H1 (cell line): ENCODE measurements at regions not wholly inside any gene's neighbourhood (a gene's known extent, or its start where the extent isn't known, plus 50 kb on each side); places are given as distances from the start of the nearest gene placed in this dataset.
A peak's percentile ranks its signal among the peaks of the same experiment; 100 is the strongest.

ENCODE experiments used
- CTCF ChIA-PET: fragments of 300-600 bp; sonication (Branson Sonifier 250); formaldehyde crosslinking; loops from one replicate; lab custom pipeline; 2021; ENCODE audit not compliant: partially characterized antibody; lab: Charles Lee
- POLR2A ChIA-PET: fragments of 300-600 bp; sonication (Branson Sonifier 250); formaldehyde crosslinking; loops from one replicate; lab custom pipeline; 2021; ENCODE audit warnings: inconsistent platforms; ENCODE audit not compliant: partially characterized antibody; lab: Charles Lee
- DNase-seq, 2 experiments: peaks; one replicate each; pipeline versions ENCODE4 v3.0.0 to v3.0.0-alpha.2; 2010 to 2022; ENCODE audit warnings: low spot score in 2 of 2, low read depth in 1 of 2, mixed read lengths in 1 of 2
- FAIRE-seq: peaks from 2 replicates; lab custom pipeline; 2011; peaks lifted over from hg19 to GRCh38; lab: Jason Lieb, UNC
- H2AFZ ChIP-seq: 2 replicates; pipeline ENCODE4 v1.8.1; 2012; ENCODE audit warnings: low read length, inconsistent platforms
- H2AK5ac ChIP-seq: 2 replicates; pipeline ENCODE4 v1.6.1; 2013; ENCODE audit warnings: low read depth, low read length
- H2BK120ac ChIP-seq: replicated peaks from 2 replicates; pipeline ENCODE3; 2013; ENCODE audit warnings: low read depth, low read length, inconsistent platforms
- H2BK12ac ChIP-seq: 2 replicates; pipeline ENCODE4 v1.6.1; 2013; ENCODE audit warnings: low read depth, low read length
- H2BK15ac ChIP-seq: 2 replicates; pipeline ENCODE4 v1.6.1; 2013; ENCODE audit warnings: low read length
- H2BK20ac ChIP-seq: 2 replicates; pipeline ENCODE4 v1.6.1; 2013; ENCODE audit warnings: low read length
- H2BK5ac ChIP-seq: 2 replicates; pipeline ENCODE4 v1.6.1; 2013; ENCODE audit warnings: low read depth, low read length
- H3K14ac ChIP-seq: 2 replicates; pipeline ENCODE4 v1.6.1; 2013; ENCODE audit warnings: inconsistent platforms; ENCODE audit not compliant: insufficient read length
- H3K18ac ChIP-seq: 2 replicates; pipeline ENCODE4 v1.6.1; 2013; ENCODE audit warnings: low read length; ENCODE audit errors: extremely low read depth
- H3K23ac ChIP-seq: 2 replicates; pipeline ENCODE4 v1.6.1; 2013; ENCODE audit warnings: inconsistent platforms; ENCODE audit not compliant: insufficient read length
- H3K23me2 ChIP-seq: 2 replicates; pipeline ENCODE4 v1.6.1; 2013; ENCODE audit warnings: low read depth, low read length
- H3K27ac ChIP-seq: 2 replicates; pipeline ENCODE4 v1.6.1; 2011; ENCODE audit warnings: low read depth, low read length, inconsistent platforms
- H3K27me3 ChIP-seq, 4 experiments: replicated peaks in 1 of 4; 1 replicate in 1 of 4; 2 replicates in 3 of 4; pipeline versions ENCODE4 v1.6.1 to v1.8.1; 2011 to 2013; ENCODE audit warnings: low read length in 3 of 4, mild to moderate bottlenecking in 3 of 4, inconsistent platforms in 2 of 4, mixed read lengths in 2 of 4, moderate library complexity in 1 of 4; ENCODE audit not compliant: control insufficient read depth in 3 of 4, insufficient read depth in 3 of 4; ENCODE audit errors: extremely low read depth in 1 of 4
- H3K36me3 ChIP-seq, 4 experiments: 2 replicates each; pipeline versions ENCODE4 v1.6.1 to v1.8.1; 2011 to 2013; ENCODE audit warnings: mild to moderate bottlenecking in 4 of 4, low read length in 3 of 4, moderate library complexity in 2 of 4, control low read depth in 1 of 4, inconsistent platforms in 1 of 4; ENCODE audit not compliant: insufficient read depth in 4 of 4, control insufficient read depth in 2 of 4
- H3K4ac ChIP-seq: replicated peaks from 2 replicates; pipeline ENCODE3; 2013; ENCODE audit warnings: low read length, low read depth, mixed read lengths, inconsistent platforms; ENCODE audit not compliant: insufficient read length
- H3K4me1 ChIP-seq, 4 experiments: replicated peaks in 1 of 4; 1 replicate in 1 of 4; 2 replicates in 3 of 4; pipeline versions ENCODE4 v1.6.1 to v1.8.1; 2011 to 2013; ENCODE audit warnings: low read length in 3 of 4, inconsistent platforms in 2 of 4, mixed read lengths in 1 of 4; ENCODE audit not compliant: insufficient read depth in 4 of 4, control insufficient read depth in 3 of 4
- H3K4me2 ChIP-seq, 2 experiments: 2 replicates each; pipeline versions ENCODE4 v1.6.1 to v1.8.1; 2011 to 2013; ENCODE audit warnings: low read depth in 2 of 2, low read length in 2 of 2, control low read depth in 1 of 2, inconsistent platforms in 1 of 2, mild to moderate bottlenecking in 1 of 2; ENCODE audit not compliant: insufficient read depth in 1 of 2
- H3K4me3 ChIP-seq, 4 experiments: fragments of 200-600, 300-600 bp in 1 of 4; sonication (generic), shearing (Covaris generic), sonication (Bioruptor Twin) in 1 of 4; 2 replicates each; pipeline versions ENCODE4 v1.5.1 to v1.8.1; 2011 to 2016; ENCODE audit warnings: low read length in 4 of 4, low read depth in 3 of 4, control low read depth in 2 of 4, inconsistent platforms in 2 of 4, mild to moderate bottlenecking in 2 of 4, mixed read lengths in 1 of 4, moderate library complexity in 1 of 4; ENCODE audit not compliant: insufficient read depth in 2 of 4; ENCODE audit errors: extremely low read depth in 1 of 4
- H3K56ac ChIP-seq: replicated peaks from 2 replicates; pipeline ENCODE3; 2013; ENCODE audit warnings: low read depth, mild to moderate bottlenecking, mixed read lengths, low read length, inconsistent platforms; ENCODE audit not compliant: insufficient read length
- H3K79me1 ChIP-seq: 2 replicates; pipeline ENCODE4 v1.6.1; 2013; ENCODE audit warnings: low read depth, low read length, control low read depth
- H3K79me2 ChIP-seq, 2 experiments: 2 replicates each; pipeline versions ENCODE4 v1.6.1 to v1.8.1; 2012 to 2013; ENCODE audit warnings: low read length in 2 of 2, mild to moderate bottlenecking in 2 of 2, inconsistent platforms in 1 of 2; ENCODE audit not compliant: insufficient read depth in 2 of 2, control insufficient read depth in 1 of 2
- H3K9ac ChIP-seq, 4 experiments: replicated peaks in 1 of 4; 1 replicate in 1 of 4; 2 replicates in 3 of 4; pipeline versions ENCODE4 v1.6.1 to v1.8.1; 2011 to 2013; ENCODE audit warnings: low read depth in 3 of 4, low read length in 3 of 4, control low read depth in 2 of 4, mild to moderate bottlenecking in 2 of 4, moderate library complexity in 2 of 4, inconsistent platforms in 1 of 4; ENCODE audit errors: extremely low read depth in 1 of 4
- H3K9me3 ChIP-seq, 2 experiments: 2 replicates each; pipeline versions ENCODE4 v1.6.1 to v1.8.1; 2012 to 2013; ENCODE audit warnings: mild to moderate bottlenecking in 2 of 2, moderate library complexity in 2 of 2, control low read depth in 1 of 2, inconsistent platforms in 1 of 2, low read depth in 1 of 2, low read length in 1 of 2, mixed read lengths in 1 of 2; ENCODE audit not compliant: insufficient read depth in 2 of 2
- H4K20me1 ChIP-seq, 2 experiments: replicated peaks in 1 of 2; 2 replicates each; pipeline versions ENCODE3 to v1.8.1; 2011 to 2013; ENCODE audit warnings: inconsistent platforms in 2 of 2, low read length in 2 of 2, mild to moderate bottlenecking in 1 of 2; ENCODE audit not compliant: insufficient read depth in 2 of 2, control insufficient read depth in 1 of 2
- H4K5ac ChIP-seq: 2 replicates; pipeline ENCODE4 v1.6.1; 2013; ENCODE audit warnings: low read length, low read depth, mixed read lengths, inconsistent platforms; ENCODE audit not compliant: insufficient read length
- H4K8ac ChIP-seq: 2 replicates; pipeline ENCODE4 v1.8.0; 2013; ENCODE audit warnings: mild to moderate bottlenecking, moderate library complexity, low read length, inconsistent platforms; ENCODE audit not compliant: insufficient read depth; ENCODE audit errors: extremely low read depth
- H4K91ac ChIP-seq: replicated peaks from 2 replicates; pipeline ENCODE3; 2013; ENCODE audit warnings: low read length, mixed read lengths, inconsistent platforms; ENCODE audit not compliant: insufficient read length
- HDAC2 ChIP-seq, 2 experiments: fragments of 300-600 bp in 1 of 2; sonication (generic) in 1 of 2; IDR thresholded peaks; 2 replicates each; pipeline ENCODE4 v1.6.1; 2011 to 2012; ENCODE audit warnings: low read depth in 2 of 2, low read length in 2 of 2, mild to moderate bottlenecking in 2 of 2, moderate library complexity in 2 of 2, borderline replicate concordance in 1 of 2, inconsistent platforms in 1 of 2
- POLR2AphosphoS5 ChIP-seq: IDR thresholded peaks from 2 replicates; pipeline ENCODE4 v1.6.1; 2011; ENCODE audit warnings: low read depth, low read length
- SIRT6 ChIP-seq: IDR thresholded peaks from one replicate; pipeline ENCODE4 v1.7.1; 2012; ENCODE audit warnings: low read length, inconsistent platforms
- SP1 ChIP-seq: IDR thresholded peaks from 2 replicates; pipeline ENCODE4 v1.6.1; 2011; ENCODE audit warnings: low read depth, low read length
- TAF7 ChIP-seq: optimal IDR thresholded peaks from 2 replicates; pipeline ENCODE3; 2011; ENCODE audit warnings: low read depth, mild to moderate bottlenecking, inconsistent platforms, low read length, moderate library complexity, borderline replicate concordance
- WGBS, 2 experiments: shearing (Covaris generic) in 1 of 2; methylation state at CpG; one replicate each; pipeline versions ENCODE4 v1.1.6 to v1.1.7; 2013 to 2015; ENCODE audit warnings: low lambda C conversion rate in 2 of 2, mixed read lengths in 2 of 2, inconsistent platforms in 1 of 2, low coverage in 1 of 2, missing lambda C conversion rate in 1 of 2; ENCODE audit not compliant: insufficient replicate concordance in 2 of 2, insufficient coverage in 1 of 2, insufficient read length in 1 of 2; ENCODE audit errors: extremely low coverage in 1 of 2, missing lambda C conversion rate in 1 of 2; 5-methylcytosine and 5-hydroxymethylcytosine counted together

- Histone ChIP-seq H2AFZ (no peak overlapping the region), H3K23me2 (peaks cover 8% of the 10 kb centered on the region; the same call in 1 of the 2 replicates), H2BK120ac (no peak overlapping the region), H3K23ac (no peak overlapping the region), H2BK12ac (no peak overlapping the region), H4K8ac (no peak overlapping the region), H3K79me2 (peaks cover 0 to 5% of the 10 kb centered on the region in 2 experiments; a peak in 1 of 4 replicates), H3K4me3 (no peak overlapping the region), H3K14ac (no peak overlapping the region), H3K4me1 (peaks cover 0 to 15% (median 9%) of the 10 kb centered on the region in 4 experiments; a peak in 6 of 7 replicates), H4K5ac (no peak overlapping the region), H3K56ac (no peak overlapping the region), H3K9me3 (no peaks in the 10 kb centered on the region), H3K79me1 (no peaks in the 10 kb centered on the region; the same call in 1 of the 2 replicates), H2BK20ac (no peak overlapping the region), H3K18ac (0 out of 2 replicates have a peak overlapping the region, but pooled peaks have one; percentile 16), H3K9ac (no peak overlapping the region), H4K91ac (no peak overlapping the region), H2BK5ac (no peak overlapping the region), H3K27me3 (peaks cover 0 to 6% (median 4%) of the 10 kb centered on the region in 4 experiments; a peak in 3 of 7 replicates), H2BK15ac (no peak overlapping the region), H3K27ac (no peak overlapping the region), H3K4me2 (no peak overlapping the region), H3K4ac (no peak overlapping the region), H2AK5ac (no peak overlapping the region), H4K20me1 (peaks cover 0 to 4% of the 10 kb centered on the region in 2 experiments), H3K36me3 (no peaks in the 10 kb centered on the region)
- ChIA-PET POLR2A (no interaction called here), CTCF (interaction anchor here (0.9 kb wide), 1 partner anchor 209 kb away, joined by 3 read pairs; no protein-coding TSS in a partner anchor)
- 63% methylated on average over 7 of the region's 11 CpGs; no CpG with 5 or more reads in 1 of the 2 experiments for WGBS, 2 experiments
- FAIRE-seq (no peak), DNase-seq (no peak)
- TF ChIP-seq SP1 (no peak), POLR2AphosphoS5 (no peak), TAF7 (no peak), HDAC2 (IDR thresholded peaks at IDR 0.05; ENCODE audit: borderline replicate concordance in 1 of 2, low read depth in 2 of 2, low read length in 2 of 2) (no peak), SIRT6 (no peak)
Measured at GRCh38 chr22:48486134-48486532, 1341.5 kb downstream of the BRD1 start.
